ENCODE measurements at regions not wholly inside any gene's neighbourhood (a gene's known extent, or its start where the extent isn't known, plus 50 kb on each side); places are given as distances from the start of the nearest gene placed in this dataset.

GRCh38 chr7:84844771-84845170 lies 342.1 kb downstream of the SEMA3D start:
- Histone ChIP-seq H3K4me3 (ENCODE audit: low read length) (no peak overlapping the region), H3K27me3 (ENCODE audit: low read depth, low read length) (no peaks in the 10 kb centered on the region), H3K9me3 (ENCODE audit: insufficient read depth, low read length) (no peaks in the 10 kb centered on the region), H3K79me2 (ENCODE audit: low read length) (no peaks in the 10 kb centered on the region), H3K36me3 (replicated peaks; ENCODE audit: low read depth, low read length) (no peaks in the 10 kb centered on the region), H2AFZ (ENCODE audit: low read depth, low read length) (no peak overlapping the region), H3K4me2 (ENCODE audit: low read length) (no peak overlapping the region), H3K27ac (ENCODE audit: low read length) (no peak overlapping the region), H4K20me1 (ENCODE audit: insufficient read depth, low read length) (no peaks in the 10 kb centered on the region), H3K9ac (ENCODE audit: low read length) (no peak overlapping the region), H3K4me1 (ENCODE audit: low read length) (peaks cover 23% of the 10 kb centered on the region)
- no peak for TF ChIP-seq CTCF (IDR thresholded peaks at IDR 0.05; ENCODE audit: low read depth, low read length)
- no peak for TF ChIP-seq EZH2phosphoT487 (IDR thresholded peaks at IDR 0.05; ENCODE audit: low read depth)

DNA sequence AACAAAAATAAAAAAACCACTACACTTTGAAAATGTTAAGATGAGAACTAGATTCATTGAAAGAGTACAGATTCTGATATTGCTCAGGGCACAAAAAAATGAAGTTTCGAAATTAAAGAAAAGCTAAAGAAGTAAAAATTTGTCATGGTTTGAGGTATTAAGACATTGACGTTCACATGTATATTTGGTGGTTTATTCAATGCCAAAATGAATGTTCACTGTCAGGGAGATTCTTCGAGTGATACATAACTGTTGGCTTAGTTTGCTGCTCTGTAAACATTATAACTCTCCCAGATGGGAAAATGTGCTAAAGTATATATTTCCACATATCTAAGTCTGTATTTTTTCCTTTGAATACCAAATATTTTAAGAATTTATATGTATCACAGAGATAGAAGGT lies 345.0 kb downstream of the SEMA3D start:
- TF ChIP-seq CTCF (IDR thresholded peaks at IDR 0.05; ENCODE audit: low read depth, low read length) = no peak
- H4K20me1 ChIP-seq (ENCODE audit: insufficient read depth, low read length) = no peaks in the 10 kb centered on the region
- H3K9ac ChIP-seq (ENCODE audit: low read length) = no peak overlapping the region
- H3K36me3 ChIP-seq (replicated peaks; ENCODE audit: low read depth, low read length) = no peaks in the 10 kb centered on the region
- no peaks in the 10 kb centered on the region for H3K27me3 ChIP-seq (ENCODE audit: low read depth, low read length)
- H3K4me2 ChIP-seq (ENCODE audit: low read length) = no peak overlapping the region
- no peak overlapping the region for H2AFZ ChIP-seq (ENCODE audit: low read depth, low read length)
- no peaks in the 10 kb centered on the region for H3K9me3 ChIP-seq (ENCODE audit: insufficient read depth, low read length)
- H3K4me1 ChIP-seq (ENCODE audit: low read length) = peaks cover 2% of the 10 kb centered on the region; the same call in 1 of the 2 replicates
- H3K79me2 ChIP-seq (ENCODE audit: low read length) = no peaks in the 10 kb centered on the region
- no peak overlapping the region for H3K4me3 ChIP-seq (ENCODE audit: low read length)
- no peak overlapping the region for H3K27ac ChIP-seq (ENCODE audit: low read length)

- Histone ChIP-seq H3K4me1 (ENCODE audit: low read length) (no peaks in the 10 kb centered on the region), H3K27ac (ENCODE audit: low read length) (no peak overlapping the region), H3K36me3 (replicated peaks; ENCODE audit: low read depth, low read length) (no peaks in the 10 kb centered on the region), H3K4me2 (ENCODE audit: low read length) (no peak overlapping the region), H2AFZ (ENCODE audit: low read depth, low read length) (no peak overlapping the region), H3K4me3 (ENCODE audit: low read length) (no peak overlapping the region), H3K9ac (ENCODE audit: low read length) (no peak overlapping the region), H4K20me1 (ENCODE audit: insufficient read depth, low read length) (no peaks in the 10 kb centered on the region), H3K79me2 (ENCODE audit: low read length) (no peaks in the 10 kb centered on the region), H3K27me3 (ENCODE audit: low read depth, low read length) (no peaks in the 10 kb centered on the region), H3K9me3 (ENCODE audit: insufficient read depth, low read length) (no peaks in the 10 kb centered on the region)
- TF ChIP-seq EZH2phosphoT487 (IDR thresholded peaks at IDR 0.05; ENCODE audit: low read depth) (no peak), CTCF (IDR thresholded peaks at IDR 0.05; ENCODE audit: low read depth, low read length) (no peak)
Measured at GRCh38 chr7:84838857-84839256, 348.0 kb downstream of the SEMA3D start.

DNA sequence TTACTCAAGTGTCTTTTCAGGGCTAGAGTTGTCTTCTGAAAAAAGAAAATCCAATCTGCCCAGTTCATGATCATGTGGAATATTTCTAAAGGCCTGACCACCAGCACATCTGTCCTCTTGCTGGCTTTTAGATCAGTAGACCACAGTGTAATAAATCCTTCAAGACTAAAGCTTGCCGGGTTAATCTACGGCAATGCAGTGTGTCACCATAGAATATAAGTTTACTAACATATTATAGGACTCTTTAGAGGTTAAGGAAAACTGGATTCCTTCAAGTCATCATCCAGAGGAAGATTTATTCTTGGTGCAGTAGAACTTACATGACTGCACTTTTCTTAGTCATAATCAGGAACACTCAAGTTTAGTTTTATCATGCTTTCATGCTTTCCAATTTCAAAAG lies 349.5 kb downstream of the SEMA3D start:
- no peak overlapping the region for H3K9ac ChIP-seq (ENCODE audit: low read length)
- H3K4me2 ChIP-seq (ENCODE audit: low read length) = no peak overlapping the region
- no peaks in the 10 kb centered on the region for H3K79me2 ChIP-seq (ENCODE audit: low read length)
- H3K36me3 ChIP-seq (replicated peaks; ENCODE audit: low read depth, low read length) = no peaks in the 10 kb centered on the region
- H3K9me3 ChIP-seq (ENCODE audit: insufficient read depth, low read length) = no peaks in the 10 kb centered on the region
- no peak overlapping the region for H2AFZ ChIP-seq (ENCODE audit: low read depth, low read length)
- H3K27me3 ChIP-seq (ENCODE audit: low read depth, low read length) = no peaks in the 10 kb centered on the region
- no peaks in the 10 kb centered on the region for H4K20me1 ChIP-seq (ENCODE audit: insufficient read depth, low read length)
- TF ChIP-seq CTCF (IDR thresholded peaks at IDR 0.05; ENCODE audit: low read depth, low read length) = no peak
- TF ChIP-seq EZH2phosphoT487 (IDR thresholded peaks at IDR 0.05; ENCODE audit: low read depth) = no peak
- no peak overlapping the region for H3K4me3 ChIP-seq (ENCODE audit: low read length)
- no peaks in the 10 kb centered on the region for H3K4me1 ChIP-seq (ENCODE audit: low read length)
- H3K27ac ChIP-seq (ENCODE audit: low read length) = no peak overlapping the region

Data from OCI-LY3 (cell line).